A673 (cell line): ENCODE measurements at regions not wholly inside any gene's neighbourhood (a gene's known extent, or its start where the extent isn't known, plus 50 kb on each side); places are given as distances from the start of the nearest gene placed in this dataset.

Experiments
- EZH2 ChIP-seq: fragments of 200-600 bp; sonication (generic); IDR thresholded peaks from 2 replicates; pipeline ENCODE4 v1.6.1; 2017; ENCODE audit warnings: borderline replicate concordance, low read depth, mild to moderate bottlenecking, mixed read lengths, antibody characterized with exemption, low read length; ENCODE audit not compliant: poor library complexity, severe bottlenecking
- TF ChIP-seq, protein P1 (sequence below): fragments of 300-800, 200-600 bp; sonication (generic); conservative IDR thresholded peaks from 2 replicates; pipeline ENCODE4 v1.5.1; 2017; ENCODE audit warnings: low read depth, mild to moderate bottlenecking, antibody characterized with exemption, low read length, moderate library complexity, mixed read lengths

DNA sequence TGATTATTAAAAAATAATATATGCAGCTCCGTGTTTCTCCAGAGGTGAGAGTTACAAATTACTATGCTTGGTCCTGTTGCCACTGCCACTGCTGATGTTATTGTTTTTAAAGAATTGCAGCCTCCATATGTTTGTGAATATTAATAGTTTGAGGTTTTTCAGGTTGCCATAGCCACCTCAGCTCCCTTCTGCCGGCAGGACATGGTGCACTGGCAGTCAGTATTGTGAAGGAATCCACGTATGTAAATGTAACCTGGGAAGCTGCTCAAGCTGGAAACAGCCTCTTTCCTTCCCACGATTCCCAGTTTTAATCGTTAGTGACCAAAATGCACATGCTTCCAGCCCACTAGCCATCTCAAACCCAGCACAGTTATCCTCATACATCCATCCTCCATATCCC lies 184.4 kb upstream of the CCNG1 start:
- TF ChIP-seq, protein P1, sequence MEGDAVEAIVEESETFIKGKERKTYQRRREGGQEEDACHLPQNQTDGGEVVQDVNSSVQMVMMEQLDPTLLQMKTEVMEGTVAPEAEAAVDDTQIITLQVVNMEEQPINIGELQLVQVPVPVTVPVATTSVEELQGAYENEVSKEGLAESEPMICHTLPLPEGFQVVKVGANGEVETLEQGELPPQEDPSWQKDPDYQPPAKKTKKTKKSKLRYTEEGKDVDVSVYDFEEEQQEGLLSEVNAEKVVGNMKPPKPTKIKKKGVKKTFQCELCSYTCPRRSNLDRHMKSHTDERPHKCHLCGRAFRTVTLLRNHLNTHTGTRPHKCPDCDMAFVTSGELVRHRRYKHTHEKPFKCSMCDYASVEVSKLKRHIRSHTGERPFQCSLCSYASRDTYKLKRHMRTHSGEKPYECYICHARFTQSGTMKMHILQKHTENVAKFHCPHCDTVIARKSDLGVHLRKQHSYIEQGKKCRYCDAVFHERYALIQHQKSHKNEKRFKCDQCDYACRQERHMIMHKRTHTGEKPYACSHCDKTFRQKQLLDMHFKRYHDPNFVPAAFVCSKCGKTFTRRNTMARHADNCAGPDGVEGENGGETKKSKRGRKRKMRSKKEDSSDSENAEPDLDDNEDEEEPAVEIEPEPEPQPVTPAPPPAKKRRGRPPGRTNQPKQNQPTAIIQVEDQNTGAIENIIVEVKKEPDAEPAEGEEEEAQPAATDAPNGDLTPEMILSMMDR, result no peak
- TF ChIP-seq EZH2, result no peak
